D721Med (cell line): ENCODE measurements at regions not wholly inside any gene's neighbourhood (a gene's known extent, or its start where the extent isn't known, plus 50 kb on each side); places are given as distances from the start of the nearest gene placed in this dataset.

Experiments
- DNase-seq: peaks from one replicate; pipeline ENCODE4 v3.0.0; 2011; ENCODE audit warnings: low spot score; ENCODE audit not compliant: insufficient read length
- FAIRE-seq: peaks from 2 replicates; lab custom pipeline; 2011; peaks lifted over from hg19 to GRCh38; lab: Jason Lieb, UNC
- CTCF ChIP-seq: IDR thresholded peaks from 2 replicates; pipeline ENCODE4 v1.5.1; 2012; ENCODE audit warnings: mild to moderate bottlenecking, control low read depth; ENCODE audit not compliant: insufficient read depth; ENCODE audit errors: missing control alignments

- no peak for TF ChIP-seq CTCF
- no peak for FAIRE-seq
- DNase-seq = no peak
Measured at GRCh38 chr15:93527374-93528050, 438.5 kb upstream of the RGMA start.

- DNase-seq (no peak), FAIRE-seq (no peak)
- no peak for TF ChIP-seq CTCF
Measured at GRCh38 chr15:93524432-93524831, 435.4 kb upstream of the RGMA start.

- DNase-seq (no peak), FAIRE-seq (no peak)
Measured at GRCh38 chr15:93523481-93523880, 434.5 kb upstream of the RGMA start.

GRCh38 chr15:93520206-93520605 lies 431.2 kb upstream of the RGMA start:
- no peak for FAIRE-seq

More at GRCh38 chr15:93523481-93523880, 434.5 kb upstream of the RGMA start:
- no peak for TF ChIP-seq CTCF

GRCh38 chr15:93519599-93519998 lies 430.6 kb upstream of the RGMA start:
- DNase-seq = no peak
- no peak for FAIRE-seq
- TF ChIP-seq CTCF = no peak

More at GRCh38 chr15:93520206-93520605, 431.2 kb upstream of the RGMA start:
- no peak for DNase-seq
- TF ChIP-seq CTCF = no peak

- DNase-seq = no peak
- no peak for TF ChIP-seq CTCF
- FAIRE-seq = no peak
Measured at GRCh38 chr15:93517176-93517575, 428.2 kb upstream of the RGMA start.

GRCh38 chr15:93515256-93516051 lies 426.4 kb upstream of the RGMA start:
- TF ChIP-seq CTCF = no peak
- FAIRE-seq (no peak), DNase-seq (no peak)
